NT2/D1 (cell line): ENCODE measurements at regions not wholly inside any gene's neighbourhood (a gene's known extent, or its start where the extent isn't known, plus 50 kb on each side); places are given as distances from the start of the nearest gene placed in this dataset.

Experiments
- DNase-seq: peaks from one replicate; pipeline ENCODE4 v3.0.0-alpha.2; 2011; ENCODE audit warnings: low read depth, low spot score
- H3K27me3 ChIP-seq: 2 replicates; pipeline ENCODE4 v1.6.0; 2011; ENCODE audit warnings: mild to moderate bottlenecking; ENCODE audit not compliant: insufficient read length, insufficient read depth
- H3K36me3 ChIP-seq: 2 replicates; pipeline ENCODE4 v1.6.1; 2011; ENCODE audit warnings: mild to moderate bottlenecking, low read length, mixed read lengths; ENCODE audit not compliant: insufficient read depth, insufficient read length
- H3K4me1 ChIP-seq: 2 replicates; pipeline ENCODE4 v1.5.1; 2011; ENCODE audit not compliant: insufficient read depth, insufficient read length
- H3K4me3 ChIP-seq: 2 replicates; pipeline ENCODE4 v1.5.1; 2011; ENCODE audit warnings: low read depth; ENCODE audit not compliant: insufficient read length
- H3K9ac ChIP-seq: 2 replicates; pipeline ENCODE4 v1.6.0; 2011; ENCODE audit warnings: low read depth; ENCODE audit not compliant: insufficient read length
- H3K9me3 ChIP-seq: 2 replicates; pipeline ENCODE4 v1.5.1; 2011; ENCODE audit warnings: mild to moderate bottlenecking, low read length; ENCODE audit not compliant: insufficient read depth
- SUZ12 ChIP-seq: IDR thresholded peaks from 2 replicates; pipeline ENCODE4 v1.6.1; 2011; ENCODE audit not compliant: insufficient read length, insufficient read depth; ENCODE audit errors: extremely low read depth
- YY1 ChIP-seq: IDR thresholded peaks from 2 replicates; pipeline ENCODE4 v1.6.1; 2011; ENCODE audit not compliant: insufficient read length, insufficient read depth
- ZNF274 ChIP-seq: IDR thresholded peaks from 2 replicates; pipeline ENCODE4 v1.6.1; 2011; ENCODE audit warnings: mild to moderate bottlenecking, low read depth, low read length

DNA sequence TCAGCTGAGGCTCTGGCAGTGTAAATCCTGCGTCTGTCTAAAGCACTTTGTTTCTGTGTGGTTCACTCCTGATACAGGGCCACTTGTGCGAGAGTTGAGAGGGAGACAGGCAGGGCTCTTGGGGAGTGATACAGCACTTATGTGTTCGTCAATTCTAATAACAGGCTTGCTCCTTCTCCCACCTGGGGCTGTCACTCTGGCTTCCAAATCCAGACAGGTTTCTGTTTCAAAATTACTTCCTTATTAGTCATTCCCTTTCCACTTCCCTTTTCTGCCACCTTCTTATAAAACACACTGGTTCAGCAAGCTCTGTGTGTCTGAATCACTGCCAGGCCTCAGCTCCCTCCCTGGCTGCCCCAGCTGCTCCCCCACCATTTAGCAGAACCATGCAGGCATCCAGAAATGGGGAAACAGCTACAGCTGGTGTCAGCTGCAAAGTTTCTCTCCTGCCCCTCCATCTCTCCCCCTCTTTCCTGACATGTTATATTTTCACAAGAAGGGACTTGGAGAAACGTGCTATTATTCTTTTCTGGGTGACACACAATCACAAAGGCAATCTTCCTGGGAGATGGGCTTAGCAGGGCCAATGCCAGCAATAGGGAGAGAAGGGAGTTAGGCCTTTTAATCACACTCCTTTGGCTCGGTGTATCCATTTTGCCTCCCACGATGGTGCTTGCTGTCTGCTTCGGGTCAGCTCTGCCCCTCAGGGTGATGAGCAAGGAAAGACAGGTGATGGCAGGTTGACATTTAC is 58.4 kb upstream of the ZNRF2 start:
- TF ChIP-seq SUZ12 (no peak), ZNF274 (no peak), YY1 (no peak)
- Histone ChIP-seq H3K4me1 (peaks cover 4% of the 10 kb centered on the region), H3K27me3 (no peaks in the 10 kb centered on the region), H3K4me3 (no peak overlapping the region), H3K36me3 (no peaks in the 10 kb centered on the region), H3K9ac (peak overlapping the region; percentile 16), H3K9me3 (no peaks in the 10 kb centered on the region)
- DNase-seq, result no peak

DNA sequence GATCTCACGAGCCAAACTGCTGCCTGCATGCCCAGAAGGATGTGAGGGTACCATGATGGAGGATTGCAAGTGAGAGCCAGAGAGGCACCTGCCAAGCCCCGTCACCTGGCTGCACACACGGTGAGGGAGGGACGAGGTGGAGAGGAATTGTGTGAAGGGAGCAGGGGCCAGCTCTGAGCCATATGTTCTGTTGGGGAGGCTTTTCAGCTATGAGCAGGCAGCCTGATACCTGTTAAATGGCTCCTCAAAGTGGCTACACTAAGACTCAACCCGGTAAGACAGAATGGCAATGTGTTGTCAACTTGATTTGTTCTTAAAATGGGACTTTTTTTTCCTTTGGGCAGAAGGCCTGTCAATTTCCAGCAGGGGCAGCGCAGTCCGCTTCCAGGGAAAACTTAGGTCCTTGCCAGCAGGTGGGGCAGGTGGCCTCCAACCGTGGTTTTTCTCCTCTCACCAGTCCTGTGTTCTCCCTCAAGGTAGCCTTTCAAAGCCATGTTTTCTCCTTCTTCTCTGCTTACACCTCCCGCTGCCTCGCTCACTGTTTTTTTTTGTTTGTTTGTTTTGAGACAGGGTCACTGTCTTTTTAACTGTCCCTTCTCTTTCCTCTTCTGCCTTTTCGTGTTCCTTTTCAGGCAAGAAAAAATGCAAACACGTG is 57.7 kb upstream of the ZNRF2 start:
- H3K9ac ChIP-seq, result peak overlapping the region; percentile 16
- no peaks in the 10 kb centered on the region for H3K9me3 ChIP-seq
- TF ChIP-seq YY1 (no peak), ZNF274 (no peak), SUZ12 (no peak)
- H3K36me3 ChIP-seq, result no peaks in the 10 kb centered on the region
- DNase-seq, result peak; percentile 85
- no peaks in the 10 kb centered on the region for H3K27me3 ChIP-seq
- H3K4me1 ChIP-seq, result peaks cover 4% of the 10 kb centered on the region
- H3K4me3 ChIP-seq, result no peak overlapping the region

DNA sequence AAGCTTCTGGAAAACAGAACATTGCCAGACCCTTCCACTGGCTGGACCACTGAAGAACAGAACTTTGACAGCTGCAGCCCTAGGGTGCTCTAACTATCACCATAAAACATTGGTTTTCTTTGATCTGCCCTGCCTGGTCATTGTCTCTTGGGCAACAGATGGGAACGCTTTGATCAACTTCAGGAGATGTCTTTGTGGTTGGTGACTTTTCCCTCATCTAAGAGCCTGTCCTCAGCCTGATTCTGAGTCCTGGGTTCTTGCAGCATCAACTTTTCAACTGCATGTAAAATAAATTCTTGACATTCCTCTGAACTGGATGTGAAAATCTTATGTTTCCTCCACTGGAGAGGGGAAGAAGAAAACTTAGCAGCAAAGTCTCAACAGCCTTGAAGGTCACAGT is 53.1 kb upstream of the ZNRF2 start:
- H3K36me3 ChIP-seq, result no peaks in the 10 kb centered on the region

DNA sequence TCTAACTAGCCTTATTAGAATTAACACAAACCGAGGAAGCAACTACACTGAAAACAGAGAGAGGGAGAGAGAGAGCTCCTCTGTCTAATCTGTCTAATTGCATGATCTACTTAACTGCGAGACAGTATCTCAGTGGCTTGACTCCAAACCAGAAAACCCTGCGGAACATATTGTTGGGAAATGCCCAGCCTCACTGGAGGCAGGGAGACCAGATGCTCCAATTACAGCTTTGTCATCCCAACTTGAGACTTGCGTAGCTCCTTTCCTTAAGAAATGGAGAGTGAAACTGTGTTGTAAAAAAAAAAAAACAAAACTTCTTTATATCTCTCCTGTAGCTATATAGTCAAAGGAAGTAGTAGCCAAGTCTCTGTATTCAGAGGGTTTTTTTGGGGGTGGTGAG is 52.0 kb upstream of the ZNRF2 start:
- Histone ChIP-seq H3K9me3 (no peaks in the 10 kb centered on the region), H3K27me3 (no peaks in the 10 kb centered on the region), H3K4me3 (no peak overlapping the region), H3K9ac (no peak overlapping the region), H3K36me3 (no peaks in the 10 kb centered on the region), H3K4me1 (no peaks in the 10 kb centered on the region)
- TF ChIP-seq SUZ12 (no peak), YY1 (no peak)
- DNase-seq, result no peak

More for the DNA sequence above, 53.1 kb upstream of the ZNRF2 start:
- Histone ChIP-seq H3K9me3 (no peaks in the 10 kb centered on the region), H3K4me3 (no peak overlapping the region), H3K4me1 (peaks cover 3% of the 10 kb centered on the region), H3K27me3 (no peaks in the 10 kb centered on the region), H3K9ac (no peak overlapping the region)
- TF ChIP-seq YY1 (no peak), ZNF274 (no peak), SUZ12 (no peak)
- DNase-seq, result no peak
